ENCODE measurements at regions not wholly inside any gene's neighbourhood (a gene's known extent, or its start where the extent isn't known, plus 50 kb on each side); places are given as distances from the start of the nearest gene placed in this dataset.
A peak's percentile ranks its signal among the peaks of the same experiment; 100 is the strongest.

- no peak for TF ChIP-seq CTCF (IDR thresholded peaks at IDR 0.05; ENCODE audit: insufficient read depth, low read length, severe bottlenecking)
- H3K36me3 ChIP-seq (ENCODE audit: control insufficient read depth, insufficient read depth, low read length), result no peaks in the 10 kb centered on the region
- DNase-seq (ENCODE audit: low read depth), result no peak
- FAIRE-seq, result no peak
- H3K27me3 ChIP-seq (ENCODE audit: control insufficient read depth, insufficient read depth, low read length), result peaks cover 2% of the 10 kb centered on the region
- H3K4me3 ChIP-seq (ENCODE audit: low read depth, low read length), result no peak overlapping the region
Observed at GRCh38 chr3:70803891-70804290, 491.5 kb upstream of the MDFIC2 start.

- no peak for TF ChIP-seq CTCF (IDR thresholded peaks at IDR 0.05; ENCODE audit: insufficient read depth, low read length, severe bottlenecking)
- DNase-seq (ENCODE audit: low read depth) (no peak), FAIRE-seq (no peak)
- Histone ChIP-seq H3K36me3 (ENCODE audit: control insufficient read depth, insufficient read depth, low read length) (no peaks in the 10 kb centered on the region), H3K27me3 (ENCODE audit: control insufficient read depth, insufficient read depth, low read length) (peaks cover 2% of the 10 kb centered on the region), H3K4me3 (ENCODE audit: low read depth, low read length) (no peak overlapping the region)
Observed at GRCh38 chr3:70803319-70803718, 490.9 kb upstream of the MDFIC2 start.

- Histone ChIP-seq H3K27me3 (ENCODE audit: control insufficient read depth, insufficient read depth, low read length) (peaks cover 2% of the 10 kb centered on the region), H3K4me3 (ENCODE audit: low read depth, low read length) (no peak overlapping the region), H3K36me3 (ENCODE audit: control insufficient read depth, insufficient read depth, low read length) (no peaks in the 10 kb centered on the region)
- DNase-seq (ENCODE audit: low read depth), result no peak
- TF ChIP-seq CTCF (IDR thresholded peaks at IDR 0.05; ENCODE audit: insufficient read depth, low read length, severe bottlenecking), result no peak
- no peak for FAIRE-seq
Observed at GRCh38 chr3:70800951-70801350, 488.5 kb upstream of the MDFIC2 start.

GRCh38 chr3:70789878-70790277 lies 477.4 kb upstream of the MDFIC2 start:
- no peaks in the 10 kb centered on the region for H3K27me3 ChIP-seq (ENCODE audit: control insufficient read depth, insufficient read depth, low read length)
- FAIRE-seq (no peak), DNase-seq (ENCODE audit: low read depth) (no peak)
- no peak for TF ChIP-seq CTCF (IDR thresholded peaks at IDR 0.05; ENCODE audit: insufficient read depth, low read length, severe bottlenecking)
- no peak overlapping the region for H3K4me3 ChIP-seq (ENCODE audit: low read depth, low read length)
- H3K36me3 ChIP-seq (ENCODE audit: control insufficient read depth, insufficient read depth, low read length), result no peaks in the 10 kb centered on the region

GRCh38 chr3:70780790-70781189 lies 468.4 kb upstream of the MDFIC2 start:
- no peaks in the 10 kb centered on the region for H3K27me3 ChIP-seq (ENCODE audit: control insufficient read depth, insufficient read depth, low read length)
- DNase-seq (ENCODE audit: low read depth) (peak; percentile 8), FAIRE-seq (no peak)
- no peaks in the 10 kb centered on the region for H3K36me3 ChIP-seq (ENCODE audit: control insufficient read depth, insufficient read depth, low read length)
- TF ChIP-seq CTCF (IDR thresholded peaks at IDR 0.05; ENCODE audit: insufficient read depth, low read length, severe bottlenecking), result no peak
- H3K4me3 ChIP-seq (ENCODE audit: low read depth, low read length), result no peak overlapping the region

GRCh38 chr3:70779296-70779695 lies 466.9 kb upstream of the MDFIC2 start:
- H3K4me3 ChIP-seq (ENCODE audit: low read depth, low read length), result no peak overlapping the region
- no peak for TF ChIP-seq CTCF (IDR thresholded peaks at IDR 0.05; ENCODE audit: insufficient read depth, low read length, severe bottlenecking)
- FAIRE-seq (no peak), DNase-seq (ENCODE audit: low read depth) (no peak)
- no peaks in the 10 kb centered on the region for H3K27me3 ChIP-seq (ENCODE audit: control insufficient read depth, insufficient read depth, low read length)
- H3K36me3 ChIP-seq (ENCODE audit: control insufficient read depth, insufficient read depth, low read length), result no peaks in the 10 kb centered on the region
